Mesodermal cell (in vitro differentiated cells): ENCODE measurements at regions not wholly inside any gene's neighbourhood (a gene's known extent, or its start where the extent isn't known, plus 50 kb on each side); places are given as distances from the start of the nearest gene placed in this dataset.
"Not testable (repeated sequence)": the region's sequence is repeated elsewhere in the genome, so short reads cannot be mapped to it uniquely, and the experiment has no call there.

Source experiments
- H3K27ac ChIP-seq: 2 replicates; pipeline ENCODE4 v1.7.0; 2013; ENCODE audit warnings: mild to moderate bottlenecking, low read depth, low read length, moderate library complexity; ENCODE audit not compliant: severe bottlenecking
- H3K36me3 ChIP-seq: 2 replicates; pipeline ENCODE4 v1.7.1; 2013; ENCODE audit warnings: mild to moderate bottlenecking, low read length, moderate library complexity; ENCODE audit not compliant: control insufficient read depth, insufficient read depth
- H3K4me1 ChIP-seq: one replicate; pipeline ENCODE4 v1.7.1; 2013; ENCODE audit warnings: mild to moderate bottlenecking, low read length; ENCODE audit not compliant: insufficient read depth, control insufficient read depth, poor library complexity, severe bottlenecking
- H3K4me3 ChIP-seq: 2 replicates; pipeline ENCODE4 v1.7.0; 2013; ENCODE audit warnings: low read length, control low read depth, mild to moderate bottlenecking; ENCODE audit not compliant: insufficient read depth, poor library complexity, severe bottlenecking; ENCODE audit errors: extremely low read depth
- H3K9me3 ChIP-seq: 2 replicates; pipeline ENCODE4 v1.7.1; 2013; ENCODE audit warnings: mild to moderate bottlenecking, low read length, moderate library complexity; ENCODE audit not compliant: control insufficient read depth
- WGBS, 2 experiments: methylation state at CpG; one replicate each; pipeline ENCODE4 v1.1.5; 2013; ENCODE audit warnings: missing lambda C conversion rate in 2 of 2; ENCODE audit not compliant: insufficient coverage in 2 of 2; 5-methylcytosine and 5-hydroxymethylcytosine counted together

DNA sequence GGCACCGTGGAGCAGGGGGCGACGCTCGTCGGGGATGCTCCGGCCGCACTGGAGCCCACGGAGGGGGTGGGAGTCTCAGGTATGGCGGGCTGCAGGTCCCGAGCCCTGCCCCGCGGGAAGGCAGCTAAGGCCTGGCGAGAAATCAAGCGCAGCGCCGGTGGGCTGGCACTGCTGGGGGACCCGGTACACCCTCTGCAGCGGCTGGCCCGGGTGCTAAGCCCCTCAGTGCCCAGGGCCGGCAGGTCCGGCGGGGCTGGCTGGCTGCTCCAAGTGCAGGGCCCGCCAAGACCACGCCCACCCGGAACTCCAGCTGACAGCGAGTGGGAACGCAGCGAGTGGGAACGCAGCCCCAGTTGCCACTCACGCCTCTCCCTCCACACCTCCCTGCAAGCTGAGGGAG is 676.4 kb downstream of the SI start:
- Histone ChIP-seq H3K4me1 (no peaks in the 10 kb centered on the region), H3K4me3 (no peak overlapping the region), H3K9me3 (no peaks in the 10 kb centered on the region), H3K27ac (no peak overlapping the region), H3K36me3 (no peaks in the 10 kb centered on the region)
- WGBS, 2 experiments = 98 to 99% methylated on average over 19 to 29 of the region's 30 CpGs

DNA sequence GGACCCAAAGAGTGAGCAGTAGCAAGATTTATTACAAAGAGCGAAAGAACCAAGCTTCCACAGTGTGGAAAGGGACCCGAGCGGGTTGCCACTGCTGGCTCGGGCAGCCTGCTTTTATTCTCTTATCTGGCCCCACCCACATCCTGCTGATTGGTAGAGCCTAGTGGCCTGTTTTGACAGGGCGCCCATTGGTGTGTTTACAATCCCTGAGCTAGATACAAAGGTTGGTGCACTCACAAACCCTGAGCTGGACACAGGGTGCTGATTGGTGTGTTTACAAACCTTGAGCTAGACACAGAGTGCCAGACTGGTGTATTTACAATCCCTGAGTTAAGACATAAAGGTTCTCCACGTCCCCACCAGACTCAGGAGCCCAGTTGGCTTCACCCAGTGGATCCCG is 676.9 kb downstream of the SI start:
- not testable (repeated sequence) for H3K4me1 ChIP-seq, H3K4me3 ChIP-seq, H3K27ac ChIP-seq, H3K9me3 ChIP-seq, H3K36me3 ChIP-seq
- 83 to 88% methylated on average over 4 to 6 of the region's 7 CpGs for WGBS, 2 experiments

DNA sequence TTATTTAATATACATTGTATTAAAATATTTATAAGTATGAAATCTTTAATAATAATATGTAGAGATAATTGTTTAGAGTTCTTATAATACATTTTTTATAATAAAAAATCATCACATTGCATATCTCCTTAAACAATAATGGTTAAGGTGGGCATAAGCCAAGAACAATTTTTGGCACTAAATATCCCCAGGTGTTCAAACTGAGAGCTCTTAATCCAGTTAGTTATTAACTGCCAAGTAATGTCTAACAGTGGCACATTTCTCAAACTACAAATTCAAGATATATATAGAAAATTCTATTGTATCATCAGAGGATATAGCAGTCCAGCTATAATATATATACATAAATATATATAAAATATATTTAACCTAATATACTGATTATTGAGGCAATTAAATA is 680.8 kb downstream of the SI start:
- Histone ChIP-seq H3K4me1 (no peaks in the 10 kb centered on the region), H3K9me3 (no peaks in the 10 kb centered on the region), H3K27ac (no peak overlapping the region), H3K36me3 (no peaks in the 10 kb centered on the region), H3K4me3 (no peak overlapping the region)

- 83% methylated on average over 1 of the region's 1 CpG; no CpG with 5 or more reads in 1 of the 2 experiments for WGBS, 2 experiments
Observed at GRCh38 chr3:164393171-164393570, 685.1 kb downstream of the SI start.

GRCh38 chr3:164390046-164390445 is 688.2 kb downstream of the SI start:
- Histone ChIP-seq H3K36me3 (no peaks in the 10 kb centered on the region), H3K27ac (no peak overlapping the region), H3K4me3 (no peak overlapping the region), H3K4me1 (no peaks in the 10 kb centered on the region), H3K9me3 (no peaks in the 10 kb centered on the region)

More at GRCh38 chr3:164393171-164393570, 685.1 kb downstream of the SI start:
- no peaks in the 10 kb centered on the region for H3K4me1 ChIP-seq
- H3K9me3 ChIP-seq = no peaks in the 10 kb centered on the region
- no peak overlapping the region for H3K27ac ChIP-seq
- H3K36me3 ChIP-seq = no peaks in the 10 kb centered on the region
- no peak overlapping the region for H3K4me3 ChIP-seq

DNA sequence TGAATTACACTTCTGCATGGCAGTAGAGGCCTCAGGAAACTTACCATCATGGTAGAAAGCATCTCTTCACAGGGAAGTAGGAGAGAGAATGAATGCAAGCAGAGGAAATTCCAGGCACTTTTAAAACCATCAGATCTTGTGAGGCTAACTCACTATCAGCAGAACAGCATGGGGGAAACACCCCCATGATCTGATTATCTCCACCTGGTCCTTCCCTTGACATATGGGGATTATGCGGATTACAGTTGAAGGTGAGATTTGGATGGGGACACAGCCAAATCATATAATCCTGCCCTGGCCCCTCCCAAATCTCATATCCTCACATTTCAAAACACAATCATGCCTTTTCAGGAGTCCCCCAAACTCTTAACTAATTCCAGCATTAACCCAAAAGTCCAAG is 691.1 kb downstream of the SI start:
- WGBS, 2 experiments = no CpG with 5 or more reads among the region's 1 CpG
- Histone ChIP-seq H3K4me3 (no peak overlapping the region), H3K27ac (no peak overlapping the region), H3K36me3 (no peaks in the 10 kb centered on the region), H3K4me1 (no peaks in the 10 kb centered on the region), H3K9me3 (no peaks in the 10 kb centered on the region)

DNA sequence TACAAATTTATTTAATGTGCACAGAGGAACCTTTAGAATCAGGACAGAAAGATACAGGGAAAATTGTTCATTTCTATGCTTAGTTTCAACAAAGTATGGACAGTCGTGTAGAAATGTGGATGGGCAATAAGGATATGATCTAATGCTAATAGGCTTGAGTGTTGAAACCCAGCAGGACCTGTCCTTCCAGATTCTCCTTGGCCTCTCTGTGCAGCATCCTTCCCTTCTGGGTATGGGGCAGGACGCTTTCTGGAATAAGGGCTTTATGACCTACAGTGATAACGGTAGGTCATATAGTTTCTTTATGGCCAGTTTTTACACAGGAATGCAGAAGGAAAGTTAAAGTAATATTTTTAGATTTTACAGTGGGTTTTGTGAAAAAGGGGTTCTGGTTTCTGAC is 698.1 kb downstream of the SI start:
- Histone ChIP-seq H3K27ac (no peak overlapping the region), H3K36me3 (no peaks in the 10 kb centered on the region), H3K4me3 (no peak overlapping the region), H3K9me3 (no peaks in the 10 kb centered on the region), H3K4me1 (no peaks in the 10 kb centered on the region)
- WGBS, 2 experiments = 89 to 100% methylated on average over 1 to 3 of the region's 3 CpGs

- H3K27ac ChIP-seq = no peak overlapping the region
- WGBS, 2 experiments = no CpG with 5 or more reads among the region's 2 CpGs
- no peaks in the 10 kb centered on the region for H3K36me3 ChIP-seq
- H3K9me3 ChIP-seq = no peaks in the 10 kb centered on the region
- H3K4me1 ChIP-seq = no peaks in the 10 kb centered on the region
- H3K4me3 ChIP-seq = no peak overlapping the region
Observed at GRCh38 chr3:164377466-164377865, 700.8 kb downstream of the SI start.

DNA sequence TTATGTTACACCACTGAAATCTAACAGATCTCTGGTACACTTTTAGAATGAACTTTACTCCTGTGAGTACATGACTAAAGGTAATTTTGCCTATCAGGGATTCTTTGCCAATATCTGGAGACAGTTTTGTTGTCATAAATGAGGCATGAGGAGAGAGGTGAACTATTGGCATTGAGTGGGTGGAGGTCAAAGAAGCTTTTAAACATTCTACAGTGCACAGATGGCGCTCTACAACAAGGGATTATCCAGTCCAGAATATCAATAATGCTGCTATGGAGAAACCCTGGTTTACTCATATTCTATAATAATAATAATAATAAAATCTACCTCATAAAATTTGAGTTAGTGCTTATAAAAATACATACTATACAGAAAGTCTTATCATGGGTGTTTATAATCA is 702.3 kb downstream of the SI start:
- WGBS, 2 experiments = no CpG with 5 or more reads among the region's 1 CpG
- H3K27ac ChIP-seq = no peak overlapping the region
- H3K9me3 ChIP-seq = no peaks in the 10 kb centered on the region
- no peaks in the 10 kb centered on the region for H3K4me1 ChIP-seq
- no peak overlapping the region for H3K4me3 ChIP-seq
- no peaks in the 10 kb centered on the region for H3K36me3 ChIP-seq

GRCh38 chr3:164375538-164375937 is 702.8 kb downstream of the SI start:
- Histone ChIP-seq H3K27ac (no peak overlapping the region), H3K9me3 (no peaks in the 10 kb centered on the region), H3K4me1 (no peaks in the 10 kb centered on the region), H3K4me3 (no peak overlapping the region), H3K36me3 (no peaks in the 10 kb centered on the region)
- WGBS, 2 experiments = no CpG with 5 or more reads among the region's 1 CpG

DNA sequence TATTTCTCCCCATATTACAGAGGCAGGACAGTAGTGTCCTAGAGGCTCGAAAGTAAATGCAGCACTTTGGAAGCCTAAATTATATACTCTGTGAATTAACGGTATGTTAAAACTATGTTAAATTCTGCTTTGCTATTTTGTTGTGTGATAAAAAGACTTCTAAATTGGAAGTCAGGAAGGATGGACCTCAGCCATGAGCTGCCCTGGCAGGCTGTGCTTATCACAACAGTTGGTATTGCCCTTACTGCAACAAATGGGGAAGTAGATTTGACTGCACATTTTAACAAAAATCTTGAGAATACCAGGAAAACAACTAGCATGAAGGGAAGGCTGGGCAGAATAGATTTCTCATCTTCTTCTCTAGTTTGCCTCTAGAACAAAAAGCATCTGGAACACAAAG is 706.6 kb downstream of the SI start:
- H3K9me3 ChIP-seq = no peaks in the 10 kb centered on the region
- WGBS, 2 experiments = 100% methylated on average over 1 of the region's 2 CpGs
- H3K4me3 ChIP-seq = no peak overlapping the region
- no peaks in the 10 kb centered on the region for H3K36me3 ChIP-seq
- no peaks in the 10 kb centered on the region for H3K4me1 ChIP-seq
- H3K27ac ChIP-seq = no peak overlapping the region

- H3K36me3 ChIP-seq = no peaks in the 10 kb centered on the region
- no peak overlapping the region for H3K27ac ChIP-seq
- no peaks in the 10 kb centered on the region for H3K4me1 ChIP-seq
- no peaks in the 10 kb centered on the region for H3K9me3 ChIP-seq
- WGBS, 2 experiments = 71 to 80% methylated on average over 2 of the region's 5 CpGs
- H3K4me3 ChIP-seq = no peak overlapping the region
Observed at GRCh38 chr3:164370970-164371369, 707.3 kb downstream of the SI start.
